GM12872 (cell line): ENCODE measurements at regions not wholly inside any gene's neighbourhood (a gene's known extent, or its start where the extent isn't known, plus 50 kb on each side); places are given as distances from the start of the nearest gene placed in this dataset.

ENCODE experiments used
- CTCF ChIP-seq: IDR thresholded peaks from 3 replicates; pipeline ENCODE4 v1.5.1; 2011; ENCODE audit warnings: low read depth, mild to moderate bottlenecking, low read length, moderate library complexity; ENCODE audit not compliant: insufficient read depth

GRCh38 chr1:36628804-36629203 is 146.1 kb upstream of the CSF3R start:
- TF ChIP-seq CTCF: no peak

DNA sequence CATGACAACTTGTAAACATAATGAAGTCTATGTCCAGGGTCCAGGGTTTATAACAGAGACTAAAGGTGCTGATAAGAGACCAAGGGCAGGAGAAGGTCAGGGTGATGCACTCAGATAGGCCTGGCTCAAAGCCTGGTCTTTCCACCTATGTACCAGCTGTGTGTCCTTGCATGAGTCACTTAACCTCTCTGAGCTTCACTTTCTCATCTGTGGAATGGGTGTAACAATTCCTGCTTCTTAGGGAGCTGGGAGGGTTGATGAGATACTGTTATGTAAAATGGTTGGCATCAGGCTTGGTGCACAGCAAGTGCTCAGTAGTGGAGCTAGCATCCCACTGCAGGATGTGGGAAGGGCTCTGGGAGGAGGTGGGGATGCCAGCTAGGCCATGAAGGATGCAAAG is 143.7 kb upstream of the CSF3R start:
- TF ChIP-seq CTCF: no peak

GRCh38 chr1:36625935-36626310 is 143.2 kb upstream of the CSF3R start:
- no peak for TF ChIP-seq CTCF

GRCh38 chr1:36625253-36625934 is 142.7 kb upstream of the CSF3R start:
- no peak for TF ChIP-seq CTCF

GRCh38 chr1:36624466-36624865 is 141.8 kb upstream of the CSF3R start:
- no peak for TF ChIP-seq CTCF

- no peak for TF ChIP-seq CTCF
These were observed 140.3 kb upstream of the CSF3R start for GRCh38 chr1:36622741-36623648.

DNA sequence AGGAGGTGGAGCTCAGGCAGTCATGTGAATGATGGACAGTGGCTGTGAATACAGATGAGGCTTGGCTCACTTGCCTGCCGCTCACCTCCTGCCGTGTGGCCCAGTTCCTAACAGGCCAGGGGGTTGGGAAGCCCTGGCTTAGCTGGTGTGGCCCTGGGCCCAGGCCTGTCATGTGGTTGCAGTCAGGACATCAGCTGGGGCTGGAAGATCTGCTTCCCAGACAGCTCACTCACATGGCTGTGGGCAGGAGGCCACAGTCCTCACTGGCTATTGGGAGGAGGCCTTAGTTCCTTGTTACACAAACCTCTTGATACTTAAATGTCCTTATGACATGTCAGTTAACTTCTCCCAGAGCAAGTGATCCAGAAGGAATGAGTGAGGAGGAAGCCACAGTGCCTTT is 138.8 kb upstream of the CSF3R start:
- TF ChIP-seq CTCF: no peak
